HG03139 (cell line): ENCODE measurements at regions not wholly inside any gene's neighbourhood (a gene's known extent, or its start where the extent isn't known, plus 50 kb on each side); places are given as distances from the start of the nearest gene placed in this dataset.

Experiments used
- ATAC-seq: cut with Tn5 transposase; IDR thresholded peaks from one replicate; pipeline ENCODE4 v1.9.1; 2021; ENCODE audit not compliant: unreplicated experiment

GRCh38 chr6:135791441-135791840 lies 60.1 kb upstream of the PDE7B start:
- no peak for ATAC-seq

GRCh38 chr6:135796643-135797305 lies 54.7 kb upstream of the PDE7B start:
- ATAC-seq = no peak

GRCh38 chr6:135797361-135797760 lies 54.1 kb upstream of the PDE7B start:
- no peak for ATAC-seq

GRCh38 chr6:135798751-135799515 lies 52.6 kb upstream of the PDE7B start:
- no peak for ATAC-seq
